ENCODE measurements at regions not wholly inside any gene's neighbourhood (a gene's known extent, or its start where the extent isn't known, plus 50 kb on each side); places are given as distances from the start of the nearest gene placed in this dataset. TPM values are rescaled to one million over a fixed set of nuclear protein-coding genes. Genes with fewer than 3 reads are reported as not detected.

DNA sequence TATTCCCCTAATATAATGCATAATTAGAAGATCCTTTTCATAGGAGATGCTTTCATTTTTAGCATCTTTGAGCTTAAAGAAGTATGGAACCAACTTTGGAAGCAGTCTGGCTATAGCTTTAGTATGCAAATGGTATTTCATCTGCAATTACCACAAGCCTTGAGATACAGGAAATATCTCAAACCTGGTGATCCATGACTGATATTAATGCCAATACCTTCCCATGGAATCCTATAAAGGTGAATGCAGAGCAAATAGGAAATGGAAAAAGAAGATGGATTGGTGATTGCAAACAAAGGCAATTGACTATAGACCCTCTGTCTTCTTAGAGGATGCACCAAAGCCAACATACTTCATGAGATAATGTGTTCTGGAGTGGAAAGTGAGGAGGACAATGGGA is 326.4 kb downstream of the KBTBD8 start:
- no peak for ATAC-seq

More for the DNA sequence above, 326.4 kb downstream of the KBTBD8 start:
- no peaks in the 10 kb centered on the region for H3K27me3 ChIP-seq
- H3K4me3 ChIP-seq: no peak overlapping the region
- no peak for DNase-seq
- H3K27ac ChIP-seq: no peak overlapping the region
- no peaks in the 10 kb centered on the region for H3K36me3 ChIP-seq
- H3K9me3 ChIP-seq: no peaks in the 10 kb centered on the region
- intact Hi-C loops (cut with DNase I): no loop called here
- TF ChIP-seq, protein P1, sequence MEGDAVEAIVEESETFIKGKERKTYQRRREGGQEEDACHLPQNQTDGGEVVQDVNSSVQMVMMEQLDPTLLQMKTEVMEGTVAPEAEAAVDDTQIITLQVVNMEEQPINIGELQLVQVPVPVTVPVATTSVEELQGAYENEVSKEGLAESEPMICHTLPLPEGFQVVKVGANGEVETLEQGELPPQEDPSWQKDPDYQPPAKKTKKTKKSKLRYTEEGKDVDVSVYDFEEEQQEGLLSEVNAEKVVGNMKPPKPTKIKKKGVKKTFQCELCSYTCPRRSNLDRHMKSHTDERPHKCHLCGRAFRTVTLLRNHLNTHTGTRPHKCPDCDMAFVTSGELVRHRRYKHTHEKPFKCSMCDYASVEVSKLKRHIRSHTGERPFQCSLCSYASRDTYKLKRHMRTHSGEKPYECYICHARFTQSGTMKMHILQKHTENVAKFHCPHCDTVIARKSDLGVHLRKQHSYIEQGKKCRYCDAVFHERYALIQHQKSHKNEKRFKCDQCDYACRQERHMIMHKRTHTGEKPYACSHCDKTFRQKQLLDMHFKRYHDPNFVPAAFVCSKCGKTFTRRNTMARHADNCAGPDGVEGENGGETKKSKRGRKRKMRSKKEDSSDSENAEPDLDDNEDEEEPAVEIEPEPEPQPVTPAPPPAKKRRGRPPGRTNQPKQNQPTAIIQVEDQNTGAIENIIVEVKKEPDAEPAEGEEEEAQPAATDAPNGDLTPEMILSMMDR (IDR thresholded peaks at IDR 0.05): no peak
- H3K4me1 ChIP-seq: no peaks in the 10 kb centered on the region

Small RNA genes lying in the stretch of these regions (microRNA-seq; reads per million reads assigned to microRNA genes)
- not detected for gene MIR4272 (ENCODE audit: borderline microRNAs expressed)

All from upper lobe of right lung (tissue), 1 donor.